ENCODE measurements at regions not wholly inside any gene's neighbourhood (a gene's known extent, or its start where the extent isn't known, plus 50 kb on each side); places are given as distances from the start of the nearest gene placed in this dataset.

- Histone ChIP-seq H3K4me3 (peak overlapping the region; percentile 17; the same call in 1 of the 2 replicates), H3K9me2 (ENCODE audit: insufficient read depth) (no peaks in the 10 kb centered on the region), H3K36me3 (ENCODE audit: low read depth) (no peaks in the 10 kb centered on the region), H3K27ac (no peak overlapping the region), H3K4me1 (ENCODE audit: insufficient read depth) (peaks cover 9% of the 10 kb centered on the region; the same call in 1 of the 2 replicates), H3K27me3 (replicated peaks; ENCODE audit: insufficient read depth) (peaks cover 69% of the 10 kb centered on the region), H3F3A (ENCODE audit: insufficient read depth) (no peaks in the 10 kb centered on the region), H3K4me2 (ENCODE audit: unreplicated experiment) (peak overlapping the region; percentile 53), H3K79me2 (ENCODE audit: insufficient read depth) (no peaks in the 10 kb centered on the region), H2AFZ (peak overlapping the region; percentile 18; the same call in 1 of the 2 replicates), H3K9ac (no peak overlapping the region), H3K9me3 (ENCODE audit: low read depth) (no peaks in the 10 kb centered on the region), H4K20me1 (ENCODE audit: insufficient read depth) (no peaks in the 10 kb centered on the region)
- TF ChIP-seq EZH2phosphoT487 (IDR thresholded peaks at IDR 0.05; ENCODE audit: insufficient read depth, low read depth): no peak
- no peak for TF ChIP-seq EZH2 (IDR thresholded peaks at IDR 0.05; ENCODE audit: insufficient read depth, poor library complexity, severe bottlenecking)
- in situ Hi-C loops (cut with MboI): loop anchor here (10.0 kb wide), 1 partner anchor 1685 kb away; no protein-coding TSS in a partner anchor
- peak; percentile 23 for DNase-seq
- 9 to 14% methylated on average over 51 to 58 of the region's 60 CpGs for WGBS, 2 experiments (ENCODE audit: low coverage in 1 of 2, low lambda C conversion rate in 2 of 2, missing lambda C conversion rate in 2 of 2)
Observed at GRCh38 chr5:50969151-50970031, 303.0 kb downstream of the PARP8 start.

- in situ Hi-C loops (cut with MboI): no loop called here
- DNase-seq: no peak
- peaks cover 6% of the 10 kb centered on the region for H3K27me3 ChIP-seq (replicated peaks; ENCODE audit: insufficient read depth)
- TF ChIP-seq EZH2phosphoT487 (IDR thresholded peaks at IDR 0.05; ENCODE audit: insufficient read depth, low read depth) (no peak), EZH2 (IDR thresholded peaks at IDR 0.05; ENCODE audit: insufficient read depth, poor library complexity, severe bottlenecking) (no peak)
- H3K4me2 ChIP-seq (ENCODE audit: unreplicated experiment): no peak overlapping the region
- no peak overlapping the region for H3K4me3 ChIP-seq
- no peaks in the 10 kb centered on the region for H3K9me3 ChIP-seq (ENCODE audit: low read depth)
- H2AFZ ChIP-seq: no peak overlapping the region
- no peaks in the 10 kb centered on the region for H4K20me1 ChIP-seq (ENCODE audit: insufficient read depth)
- no peaks in the 10 kb centered on the region for H3K79me2 ChIP-seq (ENCODE audit: insufficient read depth)
- WGBS, 2 experiments (ENCODE audit: low coverage in 1 of 2, low lambda C conversion rate in 2 of 2, missing lambda C conversion rate in 2 of 2): 20 to 28% methylated on average over 2 of the region's 2 CpGs
- no peaks in the 10 kb centered on the region for H3K9me2 ChIP-seq (ENCODE audit: insufficient read depth)
- H3K36me3 ChIP-seq (ENCODE audit: low read depth): no peaks in the 10 kb centered on the region
- H3K9ac ChIP-seq: no peak overlapping the region
- no peak overlapping the region for H3K27ac ChIP-seq
- no peaks in the 10 kb centered on the region for H3K4me1 ChIP-seq (ENCODE audit: insufficient read depth)
- H3F3A ChIP-seq (ENCODE audit: insufficient read depth): no peaks in the 10 kb centered on the region
Observed at GRCh38 chr5:50975840-50976239, 309.4 kb downstream of the PARP8 start.

GRCh38 chr5:50978924-50979323 is 312.5 kb downstream of the PARP8 start:
- DNase-seq: no peak
- H3K27me3 ChIP-seq (replicated peaks; ENCODE audit: insufficient read depth): no peaks in the 10 kb centered on the region
- no peak overlapping the region for H3K27ac ChIP-seq
- H3K79me2 ChIP-seq (ENCODE audit: insufficient read depth): no peaks in the 10 kb centered on the region
- H4K20me1 ChIP-seq (ENCODE audit: insufficient read depth): no peaks in the 10 kb centered on the region
- H3K9ac ChIP-seq: no peak overlapping the region
- no peak overlapping the region for H2AFZ ChIP-seq
- WGBS, 2 experiments (ENCODE audit: low coverage in 1 of 2, low lambda C conversion rate in 2 of 2, missing lambda C conversion rate in 2 of 2): 49 to 59% methylated on average over 2 of the region's 2 CpGs
- in situ Hi-C loops (cut with MboI): no loop called here
- H3K4me1 ChIP-seq (ENCODE audit: insufficient read depth): no peaks in the 10 kb centered on the region
- no peaks in the 10 kb centered on the region for H3K36me3 ChIP-seq (ENCODE audit: low read depth)
- no peak for TF ChIP-seq EZH2 (IDR thresholded peaks at IDR 0.05; ENCODE audit: insufficient read depth, poor library complexity, severe bottlenecking)
- TF ChIP-seq EZH2phosphoT487 (IDR thresholded peaks at IDR 0.05; ENCODE audit: insufficient read depth, low read depth): no peak
- no peaks in the 10 kb centered on the region for H3K9me3 ChIP-seq (ENCODE audit: low read depth)
- H3K9me2 ChIP-seq (ENCODE audit: insufficient read depth): no peaks in the 10 kb centered on the region
- H3K4me2 ChIP-seq (ENCODE audit: unreplicated experiment): no peak overlapping the region
- H3K4me3 ChIP-seq: no peak overlapping the region
- no peaks in the 10 kb centered on the region for H3F3A ChIP-seq (ENCODE audit: insufficient read depth)

DNA sequence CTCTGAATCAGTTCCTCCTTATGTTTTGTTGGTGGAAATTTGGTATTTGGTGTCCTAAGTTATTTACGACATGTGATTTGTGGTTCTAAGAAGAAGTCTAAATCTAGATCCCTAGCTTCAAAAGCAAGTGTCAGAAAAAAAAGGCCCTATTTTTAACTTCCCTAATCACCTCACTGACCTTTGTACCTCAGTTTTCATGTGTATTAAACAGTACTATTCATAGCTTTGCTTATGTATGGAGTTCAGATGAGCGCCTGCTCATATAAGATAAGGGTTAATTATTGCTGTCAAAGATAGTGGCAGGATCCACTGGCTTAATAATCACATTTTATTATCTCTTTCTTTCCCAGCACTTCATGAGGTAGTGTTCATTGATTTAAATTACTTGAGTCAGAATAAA is 318.2 kb downstream of the PARP8 start:
- Histone ChIP-seq H3K27me3 (replicated peaks; ENCODE audit: insufficient read depth) (no peaks in the 10 kb centered on the region), H3K9me2 (ENCODE audit: insufficient read depth) (no peaks in the 10 kb centered on the region), H3K9me3 (ENCODE audit: low read depth) (no peaks in the 10 kb centered on the region), H3K4me3 (no peak overlapping the region), H3K27ac (no peak overlapping the region), H3K4me1 (ENCODE audit: insufficient read depth) (no peaks in the 10 kb centered on the region), H3K79me2 (ENCODE audit: insufficient read depth) (no peaks in the 10 kb centered on the region), H3K9ac (no peak overlapping the region), H3K4me2 (ENCODE audit: unreplicated experiment) (no peak overlapping the region), H3F3A (ENCODE audit: insufficient read depth) (no peaks in the 10 kb centered on the region), H2AFZ (no peak overlapping the region), H4K20me1 (ENCODE audit: insufficient read depth) (no peaks in the 10 kb centered on the region), H3K36me3 (ENCODE audit: low read depth) (no peaks in the 10 kb centered on the region)
- TF ChIP-seq EZH2phosphoT487 (IDR thresholded peaks at IDR 0.05; ENCODE audit: insufficient read depth, low read depth) (no peak), EZH2 (IDR thresholded peaks at IDR 0.05; ENCODE audit: insufficient read depth, poor library complexity, severe bottlenecking) (no peak)
- DNase-seq: no peak
- in situ Hi-C loops (cut with MboI): no loop called here
- WGBS, 2 experiments (ENCODE audit: low coverage in 1 of 2, low lambda C conversion rate in 2 of 2, missing lambda C conversion rate in 2 of 2): 24 to 33% methylated on average over 2 of the region's 2 CpGs
